ENCODE measurements at regions not wholly inside any gene's neighbourhood (a gene's known extent, or its start where the extent isn't known, plus 50 kb on each side); places are given as distances from the start of the nearest gene placed in this dataset.

GRCh38 chr1:222288053-222288452 lies 259.9 kb downstream of the HHIPL2 start:
- DNase-seq (ENCODE audit: low read depth in 3 of 3) = no peak

- DNase-seq (ENCODE audit: low read depth in 3 of 3) = no peak
These were observed 261.9 kb downstream of the HHIPL2 start for GRCh38 chr1:222286011-222286410.

GRCh38 chr1:222285526-222285925 lies 262.4 kb downstream of the HHIPL2 start:
- no peak for DNase-seq (ENCODE audit: low read depth in 3 of 3)

- DNase-seq (ENCODE audit: low read depth in 3 of 3) = no peak
These were observed 263.4 kb downstream of the HHIPL2 start for GRCh38 chr1:222284466-222284865.

- no peak for DNase-seq (ENCODE audit: low read depth in 3 of 3)
These were observed 264.6 kb downstream of the HHIPL2 start for GRCh38 chr1:222283147-222283768.

GRCh38 chr1:222279591-222279990 lies 268.3 kb downstream of the HHIPL2 start:
- no peak for DNase-seq (ENCODE audit: low read depth in 3 of 3)

- no peak for DNase-seq (ENCODE audit: low read depth in 3 of 3)
These were observed 269.4 kb downstream of the HHIPL2 start for GRCh38 chr1:222278501-222278900.

- DNase-seq (ENCODE audit: low read depth in 3 of 3) = no peak
These were observed 272.0 kb downstream of the HHIPL2 start for GRCh38 chr1:222275729-222276465.

- no peak for DNase-seq (ENCODE audit: low read depth in 3 of 3)
These were observed 272.7 kb downstream of the HHIPL2 start for GRCh38 chr1:222275001-222275728.

GRCh38 chr1:222266223-222267196 lies 281.4 kb downstream of the HHIPL2 start:
- DNase-seq (ENCODE audit: low read depth in 3 of 3) = no peak

- DNase-seq (ENCODE audit: low read depth in 3 of 3) = no peak
These were observed 284.1 kb downstream of the HHIPL2 start for GRCh38 chr1:222263791-222264190.

- no peak for DNase-seq (ENCODE audit: low read depth in 3 of 3)
These were observed 290.9 kb downstream of the HHIPL2 start for GRCh38 chr1:222257027-222257426.

GRCh38 chr1:222256058-222256457 lies 291.8 kb downstream of the HHIPL2 start:
- no peak for DNase-seq (ENCODE audit: low read depth in 3 of 3)

GRCh38 chr1:222252788-222253187 lies 295.1 kb downstream of the HHIPL2 start:
- DNase-seq (ENCODE audit: low read depth in 3 of 3) = no peak

GRCh38 chr1:222251847-222252246 lies 296.1 kb downstream of the HHIPL2 start:
- DNase-seq (ENCODE audit: low read depth in 3 of 3) = no peak

- DNase-seq (ENCODE audit: low read depth in 3 of 3) = no peak
These were observed 297.5 kb downstream of the HHIPL2 start for GRCh38 chr1:222250376-222250775.

- no peak for DNase-seq (ENCODE audit: low read depth in 3 of 3)
These were observed 300.0 kb downstream of the HHIPL2 start for GRCh38 chr1:222247811-222248310.

- DNase-seq (ENCODE audit: low read depth in 3 of 3) = no peak
These were observed 300.8 kb downstream of the HHIPL2 start for GRCh38 chr1:222247081-222247480.

- DNase-seq (ENCODE audit: low read depth in 3 of 3) = no peak
These were observed 304.0 kb downstream of the HHIPL2 start for GRCh38 chr1:222243902-222244301.

GRCh38 chr1:222242492-222242891 lies 305.4 kb downstream of the HHIPL2 start:
- no peak for DNase-seq (ENCODE audit: low read depth in 3 of 3)

GRCh38 chr1:222241410-222241809 lies 306.5 kb downstream of the HHIPL2 start:
- no peak for DNase-seq (ENCODE audit: low read depth in 3 of 3)

Measured in stimulated activated CD4-positive, alpha-beta T cell treated with anti-CD3 and anti-CD28 coated beads, TNF-alpha, amount 100 ng/mL, for 4 hours (primary cell).